ENCODE measurements at regions not wholly inside any gene's neighbourhood (a gene's known extent, or its start where the extent isn't known, plus 50 kb on each side); places are given as distances from the start of the nearest gene placed in this dataset.

DNA sequence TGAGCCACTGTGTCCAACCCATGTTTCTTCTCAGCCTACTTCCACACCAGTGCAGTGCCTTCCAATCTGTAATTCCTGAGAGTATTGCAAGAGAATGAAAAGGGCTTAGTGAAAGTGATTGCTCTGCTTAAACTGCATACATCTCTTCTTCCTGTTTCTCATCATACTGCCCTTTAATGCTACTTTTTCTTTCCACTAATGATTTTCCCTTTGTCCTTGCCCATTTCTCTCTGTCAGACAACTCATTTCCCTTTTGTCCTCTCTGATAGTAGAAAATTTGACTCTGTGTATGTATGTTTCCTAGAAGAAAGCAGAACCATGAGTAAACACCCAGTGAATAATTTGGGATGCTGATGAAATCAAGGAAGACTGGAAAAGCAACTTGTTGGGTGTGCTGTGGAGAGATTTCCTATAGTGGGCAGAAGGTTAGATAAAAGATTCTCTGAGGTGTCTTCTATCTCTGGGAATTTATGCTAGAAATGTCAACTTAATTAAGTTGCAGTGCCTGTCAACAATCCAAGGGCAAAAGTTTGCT, 102.2 kb upstream of the CHD1 start:
- TF ChIP-seq, protein P1, sequence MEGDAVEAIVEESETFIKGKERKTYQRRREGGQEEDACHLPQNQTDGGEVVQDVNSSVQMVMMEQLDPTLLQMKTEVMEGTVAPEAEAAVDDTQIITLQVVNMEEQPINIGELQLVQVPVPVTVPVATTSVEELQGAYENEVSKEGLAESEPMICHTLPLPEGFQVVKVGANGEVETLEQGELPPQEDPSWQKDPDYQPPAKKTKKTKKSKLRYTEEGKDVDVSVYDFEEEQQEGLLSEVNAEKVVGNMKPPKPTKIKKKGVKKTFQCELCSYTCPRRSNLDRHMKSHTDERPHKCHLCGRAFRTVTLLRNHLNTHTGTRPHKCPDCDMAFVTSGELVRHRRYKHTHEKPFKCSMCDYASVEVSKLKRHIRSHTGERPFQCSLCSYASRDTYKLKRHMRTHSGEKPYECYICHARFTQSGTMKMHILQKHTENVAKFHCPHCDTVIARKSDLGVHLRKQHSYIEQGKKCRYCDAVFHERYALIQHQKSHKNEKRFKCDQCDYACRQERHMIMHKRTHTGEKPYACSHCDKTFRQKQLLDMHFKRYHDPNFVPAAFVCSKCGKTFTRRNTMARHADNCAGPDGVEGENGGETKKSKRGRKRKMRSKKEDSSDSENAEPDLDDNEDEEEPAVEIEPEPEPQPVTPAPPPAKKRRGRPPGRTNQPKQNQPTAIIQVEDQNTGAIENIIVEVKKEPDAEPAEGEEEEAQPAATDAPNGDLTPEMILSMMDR (conservative IDR thresholded peaks at IDR 0.05), result no peak
- no peak for TF ChIP-seq ZFX (IDR thresholded peaks at IDR 0.05)

All from C4-2B (cell line).